H1 (cell line): ENCODE measurements at regions not wholly inside any gene's neighbourhood (a gene's known extent, or its start where the extent isn't known, plus 50 kb on each side); places are given as distances from the start of the nearest gene placed in this dataset.

Experiments
- ASH2L ChIP-seq: fragments of 200-600, 300-600 bp; sonication (generic); IDR thresholded peaks from one replicate; pipeline ENCODE4 v1.7.1; 2017; ENCODE audit warnings: low read length
- RAD21 ChIP-seq, 2 experiments: IDR thresholded peaks in 1 of 2; conservative IDR thresholded peaks in 1 of 2; 2 replicates each; pipeline ENCODE4 v1.6.1; 2011; ENCODE audit warnings: low read depth in 2 of 2, low read length in 2 of 2, improper control_type of control experiment in 1 of 2, inconsistent platforms in 1 of 2, mild to moderate bottlenecking in 1 of 2, moderate library complexity in 1 of 2
- SIN3A ChIP-seq, 2 experiments: IDR thresholded peaks in 1 of 2; conservative IDR thresholded peaks in 1 of 2; 2 replicates each; pipeline ENCODE4 v1.6.1; 2011 to 2012; ENCODE audit warnings: low read length in 2 of 2, improper control_type of control experiment in 1 of 2, low read depth in 1 of 2, mild to moderate bottlenecking in 1 of 2
- TF ChIP-seq, protein P1 (sequence below): fragments of 300-600 bp; sonication (generic); IDR thresholded peaks from 2 replicates; pipeline ENCODE4 v1.7.1; 2012; ENCODE audit warnings: low read length, moderate library complexity, mild to moderate bottlenecking, inconsistent platforms; ENCODE audit not compliant: insufficient replicate concordance

DNA sequence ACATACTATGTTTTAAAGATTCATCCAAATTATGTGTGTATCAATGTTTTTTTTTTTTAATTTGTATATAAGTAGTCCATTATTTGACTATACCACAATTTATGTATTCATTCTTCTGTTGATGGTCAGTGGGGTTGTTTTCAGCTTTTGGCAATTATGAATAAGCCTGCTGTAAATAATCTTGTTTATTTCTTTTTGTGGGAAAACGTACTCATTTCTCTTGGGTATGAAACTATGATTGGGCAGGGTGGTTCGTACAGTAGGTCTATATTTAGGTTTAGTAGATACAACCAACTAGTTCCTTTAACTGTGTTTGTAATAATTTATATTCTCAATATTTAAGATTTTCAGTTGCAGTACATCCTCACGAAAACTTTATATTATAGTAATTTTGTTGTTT lies 329.2 kb downstream of the LPIN1 start (continued):
- TF ChIP-seq, protein P1, sequence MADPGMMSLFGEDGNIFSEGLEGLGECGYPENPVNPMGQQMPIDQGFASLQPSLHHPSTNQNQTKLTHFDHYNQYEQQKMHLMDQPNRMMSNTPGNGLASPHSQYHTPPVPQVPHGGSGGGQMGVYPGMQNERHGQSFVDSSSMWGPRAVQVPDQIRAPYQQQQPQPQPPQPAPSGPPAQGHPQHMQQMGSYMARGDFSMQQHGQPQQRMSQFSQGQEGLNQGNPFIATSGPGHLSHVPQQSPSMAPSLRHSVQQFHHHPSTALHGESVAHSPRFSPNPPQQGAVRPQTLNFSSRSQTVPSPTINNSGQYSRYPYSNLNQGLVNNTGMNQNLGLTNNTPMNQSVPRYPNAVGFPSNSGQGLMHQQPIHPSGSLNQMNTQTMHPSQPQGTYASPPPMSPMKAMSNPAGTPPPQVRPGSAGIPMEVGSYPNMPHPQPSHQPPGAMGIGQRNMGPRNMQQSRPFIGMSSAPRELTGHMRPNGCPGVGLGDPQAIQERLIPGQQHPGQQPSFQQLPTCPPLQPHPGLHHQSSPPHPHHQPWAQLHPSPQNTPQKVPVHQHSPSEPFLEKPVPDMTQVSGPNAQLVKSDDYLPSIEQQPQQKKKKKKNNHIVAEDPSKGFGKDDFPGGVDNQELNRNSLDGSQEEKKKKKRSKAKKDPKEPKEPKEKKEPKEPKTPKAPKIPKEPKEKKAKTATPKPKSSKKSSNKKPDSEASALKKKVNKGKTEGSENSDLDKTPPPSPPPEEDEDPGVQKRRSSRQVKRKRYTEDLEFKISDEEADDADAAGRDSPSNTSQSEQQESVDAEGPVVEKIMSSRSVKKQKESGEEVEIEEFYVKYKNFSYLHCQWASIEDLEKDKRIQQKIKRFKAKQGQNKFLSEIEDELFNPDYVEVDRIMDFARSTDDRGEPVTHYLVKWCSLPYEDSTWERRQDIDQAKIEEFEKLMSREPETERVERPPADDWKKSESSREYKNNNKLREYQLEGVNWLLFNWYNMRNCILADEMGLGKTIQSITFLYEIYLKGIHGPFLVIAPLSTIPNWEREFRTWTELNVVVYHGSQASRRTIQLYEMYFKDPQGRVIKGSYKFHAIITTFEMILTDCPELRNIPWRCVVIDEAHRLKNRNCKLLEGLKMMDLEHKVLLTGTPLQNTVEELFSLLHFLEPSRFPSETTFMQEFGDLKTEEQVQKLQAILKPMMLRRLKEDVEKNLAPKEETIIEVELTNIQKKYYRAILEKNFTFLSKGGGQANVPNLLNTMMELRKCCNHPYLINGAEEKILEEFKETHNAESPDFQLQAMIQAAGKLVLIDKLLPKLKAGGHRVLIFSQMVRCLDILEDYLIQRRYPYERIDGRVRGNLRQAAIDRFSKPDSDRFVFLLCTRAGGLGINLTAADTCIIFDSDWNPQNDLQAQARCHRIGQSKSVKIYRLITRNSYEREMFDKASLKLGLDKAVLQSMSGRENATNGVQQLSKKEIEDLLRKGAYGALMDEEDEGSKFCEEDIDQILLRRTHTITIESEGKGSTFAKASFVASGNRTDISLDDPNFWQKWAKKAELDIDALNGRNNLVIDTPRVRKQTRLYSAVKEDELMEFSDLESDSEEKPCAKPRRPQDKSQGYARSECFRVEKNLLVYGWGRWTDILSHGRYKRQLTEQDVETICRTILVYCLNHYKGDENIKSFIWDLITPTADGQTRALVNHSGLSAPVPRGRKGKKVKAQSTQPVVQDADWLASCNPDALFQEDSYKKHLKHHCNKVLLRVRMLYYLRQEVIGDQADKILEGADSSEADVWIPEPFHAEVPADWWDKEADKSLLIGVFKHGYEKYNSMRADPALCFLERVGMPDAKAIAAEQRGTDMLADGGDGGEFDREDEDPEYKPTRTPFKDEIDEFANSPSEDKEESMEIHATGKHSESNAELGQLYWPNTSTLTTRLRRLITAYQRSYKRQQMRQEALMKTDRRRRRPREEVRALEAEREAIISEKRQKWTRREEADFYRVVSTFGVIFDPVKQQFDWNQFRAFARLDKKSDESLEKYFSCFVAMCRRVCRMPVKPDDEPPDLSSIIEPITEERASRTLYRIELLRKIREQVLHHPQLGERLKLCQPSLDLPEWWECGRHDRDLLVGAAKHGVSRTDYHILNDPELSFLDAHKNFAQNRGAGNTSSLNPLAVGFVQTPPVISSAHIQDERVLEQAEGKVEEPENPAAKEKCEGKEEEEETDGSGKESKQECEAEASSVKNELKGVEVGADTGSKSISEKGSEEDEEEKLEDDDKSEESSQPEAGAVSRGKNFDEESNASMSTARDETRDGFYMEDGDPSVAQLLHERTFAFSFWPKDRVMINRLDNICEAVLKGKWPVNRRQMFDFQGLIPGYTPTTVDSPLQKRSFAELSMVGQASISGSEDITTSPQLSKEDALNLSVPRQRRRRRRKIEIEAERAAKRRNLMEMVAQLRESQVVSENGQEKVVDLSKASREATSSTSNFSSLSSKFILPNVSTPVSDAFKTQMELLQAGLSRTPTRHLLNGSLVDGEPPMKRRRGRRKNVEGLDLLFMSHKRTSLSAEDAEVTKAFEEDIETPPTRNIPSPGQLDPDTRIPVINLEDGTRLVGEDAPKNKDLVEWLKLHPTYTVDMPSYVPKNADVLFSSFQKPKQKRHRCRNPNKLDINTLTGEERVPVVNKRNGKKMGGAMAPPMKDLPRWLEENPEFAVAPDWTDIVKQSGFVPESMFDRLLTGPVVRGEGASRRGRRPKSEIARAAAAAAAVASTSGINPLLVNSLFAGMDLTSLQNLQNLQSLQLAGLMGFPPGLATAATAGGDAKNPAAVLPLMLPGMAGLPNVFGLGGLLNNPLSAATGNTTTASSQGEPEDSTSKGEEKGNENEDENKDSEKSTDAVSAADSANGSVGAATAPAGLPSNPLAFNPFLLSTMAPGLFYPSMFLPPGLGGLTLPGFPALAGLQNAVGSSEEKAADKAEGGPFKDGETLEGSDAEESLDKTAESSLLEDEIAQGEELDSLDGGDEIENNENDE: no peak
- no peak for TF ChIP-seq RAD21 (IDR thresholded peaks at IDR 0.05 in 1 of 2, conservative IDR thresholded peaks at IDR 0.05 in 1 of 2; ENCODE audit: low read depth in 2 of 2, low read length in 2 of 2)
- TF ChIP-seq ASH2L: no peak
- no peak for TF ChIP-seq SIN3A (conservative IDR thresholded peaks at IDR 0.05 in 1 of 2, IDR thresholded peaks at IDR 0.05 in 1 of 2; ENCODE audit: low read depth in 1 of 2, low read length in 2 of 2)
